ENCODE measurements at regions not wholly inside any gene's neighbourhood (a gene's known extent, or its start where the extent isn't known, plus 50 kb on each side); places are given as distances from the start of the nearest gene placed in this dataset.

GRCh38 chr18:10113121-10114022 lies 199.6 kb downstream of the VAPA start:
- Histone ChIP-seq H3K9ac (ENCODE audit: low read length) (no peak overlapping the region), H3K79me2 (ENCODE audit: control insufficient read depth, insufficient read depth, low read length) (no peaks in the 10 kb centered on the region), H2BK120ac (ENCODE audit: low read depth, low read length) (no peak overlapping the region), H3K56ac (ENCODE audit: low read length) (no peak overlapping the region), H4K5ac (ENCODE audit: low read length) (no peak overlapping the region), H3K4me1 (ENCODE audit: control insufficient read depth, low read depth, low read length) (no peaks in the 10 kb centered on the region), H3K36me3 (ENCODE audit: control insufficient read depth, insufficient read depth, low read length) (no peaks in the 10 kb centered on the region), H3K79me1 (ENCODE audit: low read length) (no peaks in the 10 kb centered on the region), H3K23ac (ENCODE audit: low read length) (no peak overlapping the region), H2BK15ac (replicated peaks; ENCODE audit: low read depth) (no peak overlapping the region), H3K4me3 (ENCODE audit: low read length) (no peak overlapping the region), H4K8ac (ENCODE audit: low read depth, low read length) (no peak overlapping the region), H3K4me2 (ENCODE audit: low read length) (no peak overlapping the region), H3K27ac (ENCODE audit: low read depth, low read length) (no peak overlapping the region), H2AK5ac (ENCODE audit: low read length) (no peak overlapping the region), H3K18ac (ENCODE audit: low read length) (no peak overlapping the region), H3K27me3 (ENCODE audit: insufficient read depth, low read length, poor library complexity) (no peaks in the 10 kb centered on the region), H3K4ac (ENCODE audit: low read depth, low read length) (no peak overlapping the region), H2BK5ac (ENCODE audit: low read length) (no peak overlapping the region)
- WGBS (ENCODE audit: extremely low coverage, insufficient coverage, low lambda C conversion rate): no CpG with 5 or more reads among the region's 8 CpGs
- no peak for DNase-seq

DNA sequence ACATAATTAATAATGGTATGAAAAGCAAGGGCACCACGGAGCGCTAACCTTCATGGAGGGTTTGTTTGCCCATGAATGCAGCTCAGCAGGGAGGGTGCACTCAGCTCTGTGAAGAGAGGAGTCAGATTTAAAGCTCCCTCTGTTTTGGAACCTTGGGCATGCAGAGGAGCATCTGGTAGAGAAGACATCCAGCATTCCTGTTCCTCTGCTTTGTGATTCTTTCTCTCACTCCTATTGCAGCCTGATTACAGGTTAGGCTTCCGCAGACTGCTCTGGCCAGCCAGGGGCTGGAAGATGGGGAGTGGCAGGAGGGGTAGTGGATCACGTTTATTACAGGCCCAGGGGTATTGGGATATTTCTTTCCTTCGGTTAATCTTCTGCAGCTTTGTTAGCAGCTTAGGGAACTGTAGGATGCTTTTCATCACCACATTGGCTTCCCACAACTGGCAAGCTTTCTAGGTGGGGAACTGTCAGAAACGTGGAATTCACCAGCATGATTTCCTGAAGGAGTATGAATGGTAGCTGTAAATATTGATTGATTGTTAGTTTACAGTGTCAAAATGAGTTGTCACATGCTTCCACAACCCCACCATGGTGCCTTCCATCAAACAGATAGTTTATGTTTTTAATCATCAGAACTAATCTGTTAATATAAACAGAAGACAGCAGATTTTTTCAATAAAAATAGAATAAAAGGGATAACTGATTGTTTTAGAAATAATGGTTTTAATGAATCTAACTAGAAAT lies 201.1 kb downstream of the VAPA start:
- Histone ChIP-seq H3K4me3 (ENCODE audit: low read length) (no peak overlapping the region), H2BK5ac (ENCODE audit: low read length) (no peak overlapping the region), H4K8ac (ENCODE audit: low read depth, low read length) (no peak overlapping the region), H3K27me3 (ENCODE audit: insufficient read depth, low read length, poor library complexity) (no peaks in the 10 kb centered on the region), H3K79me1 (ENCODE audit: low read length) (no peaks in the 10 kb centered on the region), H3K4me1 (ENCODE audit: control insufficient read depth, low read depth, low read length) (no peaks in the 10 kb centered on the region), H3K23ac (ENCODE audit: low read length) (no peak overlapping the region), H4K5ac (ENCODE audit: low read length) (no peak overlapping the region), H2BK120ac (ENCODE audit: low read depth, low read length) (no peak overlapping the region), H3K36me3 (ENCODE audit: control insufficient read depth, insufficient read depth, low read length) (no peaks in the 10 kb centered on the region), H3K56ac (ENCODE audit: low read length) (no peak overlapping the region), H2BK15ac (replicated peaks; ENCODE audit: low read depth) (no peak overlapping the region), H2AK5ac (ENCODE audit: low read length) (no peak overlapping the region), H3K4ac (ENCODE audit: low read depth, low read length) (no peak overlapping the region), H3K4me2 (ENCODE audit: low read length) (no peak overlapping the region), H3K18ac (ENCODE audit: low read length) (no peak overlapping the region), H3K9ac (ENCODE audit: low read length) (no peak overlapping the region), H3K27ac (ENCODE audit: low read depth, low read length) (no peak overlapping the region), H3K79me2 (ENCODE audit: control insufficient read depth, insufficient read depth, low read length) (no peaks in the 10 kb centered on the region)
- WGBS (ENCODE audit: extremely low coverage, insufficient coverage, low lambda C conversion rate): no CpG with 5 or more reads among the region's 6 CpGs
- DNase-seq: no peak

DNA sequence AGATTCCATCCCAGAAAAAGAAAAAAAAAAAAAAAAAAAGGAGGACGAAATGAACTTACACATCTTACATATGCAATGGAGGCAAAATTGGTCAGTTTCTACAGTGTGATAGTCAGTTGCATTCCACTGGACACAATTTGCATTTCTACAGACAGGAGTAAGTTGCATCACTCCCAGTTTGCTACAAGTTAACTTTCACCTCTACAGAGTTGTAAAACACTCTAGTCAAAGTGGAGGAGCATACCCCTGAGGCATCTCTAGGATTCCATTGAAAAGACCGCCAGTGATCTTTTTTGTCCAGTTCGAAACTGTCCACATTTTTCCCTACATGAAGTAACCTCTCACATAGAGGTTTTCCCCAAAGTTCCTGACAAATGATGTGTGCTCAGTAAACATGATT lies 202.8 kb downstream of the VAPA start:
- H2BK120ac ChIP-seq (ENCODE audit: low read depth, low read length): no peak overlapping the region
- no peak overlapping the region for H3K27ac ChIP-seq (ENCODE audit: low read depth, low read length)
- no peaks in the 10 kb centered on the region for H3K4me1 ChIP-seq (ENCODE audit: control insufficient read depth, low read depth, low read length)
- H3K9ac ChIP-seq (ENCODE audit: low read length): no peak overlapping the region
- no peaks in the 10 kb centered on the region for H3K79me1 ChIP-seq (ENCODE audit: low read length)
- no peak for DNase-seq
- no peak overlapping the region for H3K56ac ChIP-seq (ENCODE audit: low read length)
- H4K5ac ChIP-seq (ENCODE audit: low read length): no peak overlapping the region
- no peak overlapping the region for H3K4ac ChIP-seq (ENCODE audit: low read depth, low read length)
- H3K4me2 ChIP-seq (ENCODE audit: low read length): no peak overlapping the region
- H3K23ac ChIP-seq (ENCODE audit: low read length): no peak overlapping the region
- no peak overlapping the region for H2BK5ac ChIP-seq (ENCODE audit: low read length)
- no peaks in the 10 kb centered on the region for H3K36me3 ChIP-seq (ENCODE audit: control insufficient read depth, insufficient read depth, low read length)
- no peak overlapping the region for H2AK5ac ChIP-seq (ENCODE audit: low read length)
- no peak overlapping the region for H3K4me3 ChIP-seq (ENCODE audit: low read length)
- no peak overlapping the region for H2BK15ac ChIP-seq (replicated peaks; ENCODE audit: low read depth)
- no CpG with 5 or more reads among the region's 3 CpGs for WGBS (ENCODE audit: extremely low coverage, insufficient coverage, low lambda C conversion rate)
- H3K27me3 ChIP-seq (ENCODE audit: insufficient read depth, low read length, poor library complexity): no peaks in the 10 kb centered on the region
- H4K8ac ChIP-seq (ENCODE audit: low read depth, low read length): no peak overlapping the region
- no peak overlapping the region for H3K18ac ChIP-seq (ENCODE audit: low read length)
- H3K79me2 ChIP-seq (ENCODE audit: control insufficient read depth, insufficient read depth, low read length): no peaks in the 10 kb centered on the region

GRCh38 chr18:10119528-10119927 lies 205.7 kb downstream of the VAPA start:
- no peak overlapping the region for H2BK5ac ChIP-seq (ENCODE audit: low read length)
- no peak overlapping the region for H3K23ac ChIP-seq (ENCODE audit: low read length)
- no peaks in the 10 kb centered on the region for H3K36me3 ChIP-seq (ENCODE audit: control insufficient read depth, insufficient read depth, low read length)
- H3K4me2 ChIP-seq (ENCODE audit: low read length): no peak overlapping the region
- no peaks in the 10 kb centered on the region for H3K79me1 ChIP-seq (ENCODE audit: low read length)
- no peak overlapping the region for H4K8ac ChIP-seq (ENCODE audit: low read depth, low read length)
- no peaks in the 10 kb centered on the region for H3K4me1 ChIP-seq (ENCODE audit: control insufficient read depth, low read depth, low read length)
- no peak for DNase-seq
- no peak overlapping the region for H3K27ac ChIP-seq (ENCODE audit: low read depth, low read length)
- H3K4ac ChIP-seq (ENCODE audit: low read depth, low read length): no peak overlapping the region
- H2AK5ac ChIP-seq (ENCODE audit: low read length): no peak overlapping the region
- H3K56ac ChIP-seq (ENCODE audit: low read length): no peak overlapping the region
- H2BK120ac ChIP-seq (ENCODE audit: low read depth, low read length): no peak overlapping the region
- H3K18ac ChIP-seq (ENCODE audit: low read length): no peak overlapping the region
- H4K5ac ChIP-seq (ENCODE audit: low read length): no peak overlapping the region
- H3K27me3 ChIP-seq (ENCODE audit: insufficient read depth, low read length, poor library complexity): no peaks in the 10 kb centered on the region
- no CpG with 5 or more reads among the region's 1 CpG for WGBS (ENCODE audit: extremely low coverage, insufficient coverage, low lambda C conversion rate)
- H3K9ac ChIP-seq (ENCODE audit: low read length): no peak overlapping the region
- H3K4me3 ChIP-seq (ENCODE audit: low read length): no peak overlapping the region
- H2BK15ac ChIP-seq (replicated peaks; ENCODE audit: low read depth): no peak overlapping the region
- H3K79me2 ChIP-seq (ENCODE audit: control insufficient read depth, insufficient read depth, low read length): no peaks in the 10 kb centered on the region

- Histone ChIP-seq H3K23ac (ENCODE audit: low read length) (no peak overlapping the region), H2AK5ac (ENCODE audit: low read length) (no peak overlapping the region), H3K4me3 (ENCODE audit: low read length) (no peak overlapping the region), H3K4me1 (ENCODE audit: control insufficient read depth, low read depth, low read length) (no peaks in the 10 kb centered on the region), H2BK15ac (replicated peaks; ENCODE audit: low read depth) (no peak overlapping the region), H3K56ac (ENCODE audit: low read length) (no peak overlapping the region), H3K18ac (ENCODE audit: low read length) (no peak overlapping the region), H4K5ac (ENCODE audit: low read length) (no peak overlapping the region), H3K36me3 (ENCODE audit: control insufficient read depth, insufficient read depth, low read length) (no peaks in the 10 kb centered on the region), H3K4ac (ENCODE audit: low read depth, low read length) (no peak overlapping the region), H3K4me2 (ENCODE audit: low read length) (no peak overlapping the region), H2BK5ac (ENCODE audit: low read length) (no peak overlapping the region), H4K8ac (ENCODE audit: low read depth, low read length) (no peak overlapping the region), H2BK120ac (ENCODE audit: low read depth, low read length) (no peak overlapping the region), H3K9ac (ENCODE audit: low read length) (no peak overlapping the region), H3K79me1 (ENCODE audit: low read length) (no peaks in the 10 kb centered on the region), H3K27me3 (ENCODE audit: insufficient read depth, low read length, poor library complexity) (no peaks in the 10 kb centered on the region), H3K79me2 (ENCODE audit: control insufficient read depth, insufficient read depth, low read length) (no peaks in the 10 kb centered on the region), H3K27ac (ENCODE audit: low read depth, low read length) (no peak overlapping the region)
- WGBS (ENCODE audit: extremely low coverage, insufficient coverage, low lambda C conversion rate): no CpG with 5 or more reads among the region's 1 CpG
- no peak for DNase-seq
Measured at GRCh38 chr18:10119991-10120390, 206.2 kb downstream of the VAPA start.

All from mesendoderm (in vitro differentiated cells).